SH-SY5Y (cell line): ENCODE measurements at regions not wholly inside any gene's neighbourhood (a gene's known extent, or its start where the extent isn't known, plus 50 kb on each side); places are given as distances from the start of the nearest gene placed in this dataset.
A peak's percentile ranks its signal among the peaks of the same experiment; 100 is the strongest.

ENCODE experiments used
- GATA2 ChIP-seq: IDR thresholded peaks from 2 replicates; pipeline ENCODE4 v1.6.1; 2011; ENCODE audit warnings: mild to moderate bottlenecking, low read depth, low read length
- GATA3 ChIP-seq: IDR thresholded peaks from 2 replicates; pipeline ENCODE4 v1.6.1; 2011; ENCODE audit warnings: low read depth, mild to moderate bottlenecking, low read length, moderate library complexity

DNA sequence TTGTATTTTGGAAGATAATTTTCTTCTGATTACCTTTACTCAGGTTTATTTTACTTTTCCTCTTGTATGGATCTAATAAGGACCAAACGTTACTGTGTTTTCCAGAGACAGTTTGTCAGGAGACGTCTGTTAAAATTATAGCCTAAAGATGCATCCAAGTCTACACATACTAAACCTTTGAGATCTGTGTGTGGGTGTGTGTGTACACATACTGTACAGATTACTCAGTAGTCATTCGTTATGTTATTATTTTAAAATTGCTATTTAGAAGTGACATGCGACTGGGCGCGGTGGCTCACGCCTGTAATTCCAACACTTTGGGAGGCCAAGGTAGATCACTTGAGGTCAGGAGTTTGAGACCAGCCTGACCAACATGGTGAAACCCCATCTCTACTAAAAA is 51.6 kb upstream of the CNTLN start:
- TF ChIP-seq GATA2 (no peak), GATA3 (no peak)

GRCh38 chr9:17082343-17083064 is 52.3 kb upstream of the CNTLN start:
- TF ChIP-seq GATA3 (no peak; the same call in 1 of the 2 replicates), GATA2 (peak; percentile 55)

DNA sequence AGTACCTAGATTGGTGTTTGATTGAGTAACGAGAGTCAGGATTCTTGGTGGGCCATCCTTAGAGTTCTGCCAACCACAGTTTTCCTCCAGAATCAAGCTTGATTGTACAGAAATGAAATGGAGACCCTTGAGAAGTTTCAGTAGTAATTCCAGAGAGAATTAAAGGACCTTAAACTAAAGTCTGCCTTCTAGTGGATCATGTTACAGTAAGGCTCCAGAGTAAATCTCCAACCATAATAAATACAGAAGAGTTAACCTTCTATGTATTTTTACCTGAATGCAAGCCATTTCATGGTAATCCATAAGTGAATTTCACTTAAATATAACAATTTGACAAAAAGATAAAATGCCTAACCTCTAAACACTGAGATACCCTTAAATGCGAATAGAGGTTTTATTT is 53.0 kb upstream of the CNTLN start:
- TF ChIP-seq GATA3 = no peak

- TF ChIP-seq GATA2 (no peak), GATA3 (no peak)
These were observed 53.5 kb upstream of the CNTLN start for GRCh38 chr9:17081351-17081750.

GRCh38 chr9:17075758-17076485 is 58.9 kb upstream of the CNTLN start:
- TF ChIP-seq GATA2 = peak; percentile 80; the same call in 1 of the 2 replicates
- peak; percentile 98 for TF ChIP-seq GATA3

- TF ChIP-seq GATA2 = no peak
- TF ChIP-seq GATA3 = no peak
These were observed 59.6 kb upstream of the CNTLN start for GRCh38 chr9:17075146-17075757.

GRCh38 chr9:17068671-17069070 is 66.2 kb upstream of the CNTLN start:
- TF ChIP-seq GATA2 (no peak), GATA3 (no peak)

GRCh38 chr9:17065062-17065461 is 69.8 kb upstream of the CNTLN start:
- TF ChIP-seq GATA2 = peak; percentile 61
- no peak; the same call in 1 of the 2 replicates for TF ChIP-seq GATA3

GRCh38 chr9:17064558-17064957 is 70.3 kb upstream of the CNTLN start:
- peak; percentile 71; the same call in 1 of the 2 replicates for TF ChIP-seq GATA2
- peak; percentile 83; the same call in 1 of the 2 replicates for TF ChIP-seq GATA3

GRCh38 chr9:17063535-17064135 is 71.2 kb upstream of the CNTLN start:
- TF ChIP-seq GATA3 = no peak
- no peak for TF ChIP-seq GATA2

- TF ChIP-seq GATA2 = no peak
- TF ChIP-seq GATA3 = no peak
These were observed 72.3 kb upstream of the CNTLN start for GRCh38 chr9:17062497-17062896.

DNA sequence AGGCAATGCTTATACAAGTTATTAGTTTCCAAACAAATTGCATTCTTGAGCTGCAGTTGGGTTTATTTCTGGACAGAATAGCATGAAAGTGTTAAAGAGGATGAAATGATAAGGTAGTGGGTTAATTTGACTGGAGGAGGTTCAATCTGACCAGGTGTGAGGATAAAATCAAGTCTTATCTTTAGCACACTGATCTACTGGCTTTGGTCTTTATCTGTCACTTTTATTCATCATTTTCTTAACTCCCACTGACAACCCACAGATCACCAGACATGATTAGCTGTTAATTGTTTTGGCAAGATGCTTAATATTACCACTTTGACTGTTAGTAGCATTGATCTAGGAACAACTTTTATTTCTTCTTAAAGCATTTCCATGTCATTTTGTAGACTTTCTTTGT is 74.4 kb upstream of the CNTLN start:
- TF ChIP-seq GATA3 (peak; percentile 96), GATA2 (peak; percentile 89)

- no peak for TF ChIP-seq GATA3
- TF ChIP-seq GATA2 = no peak
These were observed 75.4 kb upstream of the CNTLN start for GRCh38 chr9:17059465-17059864.

- TF ChIP-seq GATA3 = no peak
- TF ChIP-seq GATA2 = no peak
These were observed 77.1 kb upstream of the CNTLN start for GRCh38 chr9:17057729-17058128.
